ENCODE measurements at regions not wholly inside any gene's neighbourhood (a gene's known extent, or its start where the extent isn't known, plus 50 kb on each side); places are given as distances from the start of the nearest gene placed in this dataset.

GRCh38 chr12:59357811-59358210 lies 238.0 kb upstream of the SLC16A7 start:
- TF ChIP-seq ESRRA (CRISPR knock-in tag; IDR thresholded peaks at IDR 0.05; ENCODE audit: low read depth): no peak
- TF ChIP-seq, protein P1, sequence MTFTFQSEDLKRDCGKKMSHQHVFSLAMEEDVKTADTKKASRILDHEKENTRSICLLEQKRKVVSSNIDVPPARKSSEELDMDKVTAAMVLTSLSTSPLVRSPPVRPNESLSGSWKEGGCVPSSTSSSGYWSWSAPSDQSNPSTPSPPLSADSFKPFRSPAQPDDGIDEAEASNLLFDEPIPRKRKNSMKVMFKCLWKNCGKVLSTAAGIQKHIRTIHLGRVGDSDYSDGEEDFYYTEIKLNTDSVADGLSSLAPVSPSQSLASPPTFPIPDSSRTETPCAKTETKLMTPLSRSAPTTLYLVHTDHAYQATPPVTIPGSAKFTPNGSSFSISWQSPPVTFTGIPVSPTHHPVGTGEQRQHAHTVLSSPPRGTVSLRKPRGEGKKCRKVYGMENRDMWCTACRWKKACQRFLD (CRISPR knock-in tag; IDR thresholded peaks at IDR 0.05; ENCODE audit: borderline replicate concordance): no peak
- no peak for TF ChIP-seq ZNF549 (CRISPR knock-in tag; IDR thresholded peaks at IDR 0.05)
- no peak for TF ChIP-seq ZFP36L2 (CRISPR knock-in tag; IDR thresholded peaks at IDR 0.05)
- no peak for TF ChIP-seq YY1 (IDR thresholded peaks at IDR 0.05; ENCODE audit: insufficient read depth, insufficient replicate concordance, low read depth, low read length)
- TF ChIP-seq IRX3 (CRISPR knock-in tag; IDR thresholded peaks at IDR 0.05; ENCODE audit: borderline replicate concordance, low read depth): no peak
- no peak for TF ChIP-seq ZNF20 (CRISPR knock-in tag; IDR thresholded peaks at IDR 0.05)
- TF ChIP-seq EZH2 (conservative IDR thresholded peaks at IDR 0.05; ENCODE audit: low read depth, low read length): no peak
- peak; percentile 53; the same call in 1 of the 2 replicates for TF ChIP-seq TP53 (CRISPR knock-in tag; conservative IDR thresholded peaks at IDR 0.05)
- no peak for TF ChIP-seq CHD2 (IDR thresholded peaks at IDR 0.05; ENCODE audit: low read depth, low read length)

Data from HepG2 (cell line).